ENCODE measurements at regions not wholly inside any gene's neighbourhood (a gene's known extent, or its start where the extent isn't known, plus 50 kb on each side); places are given as distances from the start of the nearest gene placed in this dataset.

DNA sequence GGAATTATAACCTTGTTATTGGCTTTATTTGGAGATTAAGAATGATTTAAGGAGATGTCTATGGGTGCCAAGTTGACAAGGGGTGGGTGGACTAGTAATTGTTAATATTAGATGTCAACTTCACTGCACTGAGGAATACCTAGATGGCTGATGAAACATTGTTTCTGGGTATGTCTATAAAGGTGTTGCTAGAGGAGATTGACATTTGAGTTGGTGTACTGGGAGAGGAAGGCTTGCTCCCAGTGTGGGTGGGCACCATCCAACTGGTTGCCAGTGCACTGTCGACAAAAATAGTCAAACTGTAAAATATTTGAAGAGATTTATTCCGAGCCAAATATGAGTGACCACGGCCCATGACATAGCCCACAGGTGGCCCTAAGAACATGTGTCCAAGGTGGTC, 378.8 kb downstream of the NDFIP2 start:
- Histone ChIP-seq H3K27ac (ENCODE audit: low read depth, low read length) (no peak overlapping the region), H3K4me3 (replicated peaks in 1 of 2; ENCODE audit: low read depth in 1 of 2, low read length in 2 of 2) (no peak overlapping the region), H3K4me2 (ENCODE audit: low read length) (no peak overlapping the region), H3K79me2 (ENCODE audit: insufficient read depth, low read length) (no peaks in the 10 kb centered on the region), H3K4me1 (ENCODE audit: control insufficient read depth in 1 of 2, insufficient read depth in 2 of 2, low read length in 2 of 2) (no peaks in the 10 kb centered on the region), H2AFZ (ENCODE audit: low read depth, low read length, poor library complexity, severe bottlenecking) (no peak overlapping the region), H4K20me1 (ENCODE audit: insufficient read depth) (no peaks in the 10 kb centered on the region), H3K9me2 (ENCODE audit: insufficient read depth) (no peaks in the 10 kb centered on the region), H3K27me3 (ENCODE audit: insufficient read depth, low read length) (no peaks in the 10 kb centered on the region), H3K9me3 (ENCODE audit: control insufficient read depth in 1 of 2, insufficient read depth in 1 of 2, low read depth in 1 of 2, low read length in 2 of 2) (no peaks in the 10 kb centered on the region), H3K9ac (ENCODE audit: low read length) (no peak overlapping the region), H3K36me3 (ENCODE audit: control insufficient read depth in 1 of 2, insufficient read depth in 2 of 2, low read length in 2 of 2) (no peaks in the 10 kb centered on the region)
- ChIA-PET RAD21 (ENCODE audit: low non-redundant PET in 1 of 2, low total read pairs in 2 of 2, uncharacterized antibody in 2 of 2, unreplicated experiment in 2 of 2) (no interaction called here), POLR2A (no interaction called here), CTCF (no interaction called here)
- DNase-seq (ENCODE audit: low read depth, low spot score), result no peak
- TF ChIP-seq SIN3A (IDR thresholded peaks at IDR 0.05; ENCODE audit: low read depth) (no peak), ZFX (IDR thresholded peaks at IDR 0.05) (no peak), ELF1 (IDR thresholded peaks at IDR 0.05; ENCODE audit: borderline replicate concordance, low read depth) (no peak), JUND (IDR thresholded peaks at IDR 0.05) (no peak), ZBTB33 (IDR thresholded peaks at IDR 0.05; ENCODE audit: extremely low read depth, insufficient replicate concordance, low read length) (no peak), ATF3 (IDR thresholded peaks at IDR 0.05) (no peak), CEBPB (IDR thresholded peaks at IDR 0.05; ENCODE audit: low read depth) (no peak), SP1 (IDR thresholded peaks at IDR 0.05; ENCODE audit: low read depth) (no peak), EZH2phosphoT487 (IDR thresholded peaks at IDR 0.05; ENCODE audit: borderline replicate concordance) (no peak), EGR1 (IDR thresholded peaks at IDR 0.05; ENCODE audit: low read depth) (no peak), POLR2A (IDR thresholded peaks at IDR 0.05; ENCODE audit: borderline replicate concordance, extremely low read depth, insufficient read depth, insufficient read length) (no peak), SRF (IDR thresholded peaks at IDR 0.05; ENCODE audit: low read depth) (no peak), CBX3 (IDR thresholded peaks at IDR 0.05; ENCODE audit: low read depth) (no peak)
- no peak for ATAC-seq
- BruUV-seq (replicated peaks), result no TSS peak
- intact Hi-C loops (cut with micrococcal nuclease), result no loop called here
